Putamen (tissue), 1 donor: ENCODE measurements at regions not wholly inside any gene's neighbourhood (a gene's known extent, or its start where the extent isn't known, plus 50 kb on each side); places are given as distances from the start of the nearest gene placed in this dataset.
"Not testable (repeated sequence)": the region's sequence is repeated elsewhere in the genome, so short reads cannot be mapped to it uniquely, and the experiment has no call there.

Experiments
- DNase-seq: peaks from one replicate; pipeline ENCODE4 v3.0.0-alpha.2; 2016; ENCODE audit warnings: low spot score

DNA sequence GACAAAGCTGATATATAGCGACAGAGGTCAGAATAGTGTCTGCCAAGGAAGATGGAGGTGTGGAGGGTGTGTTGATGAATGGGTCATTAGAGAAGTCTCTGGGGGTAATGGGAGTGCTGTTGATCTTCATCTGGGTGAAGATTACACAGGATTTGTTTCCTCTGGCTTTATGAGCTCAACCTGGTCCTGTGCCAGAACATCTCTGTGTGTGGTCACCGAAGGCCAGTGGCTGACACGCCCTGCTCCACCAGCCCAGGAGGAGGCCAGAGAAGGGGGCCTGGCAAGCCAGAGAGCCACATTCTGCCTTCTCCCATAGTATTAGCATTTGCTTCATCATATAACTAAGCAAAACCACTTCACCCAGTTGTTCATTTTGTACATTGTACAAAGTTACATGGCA, 121.1 kb downstream of the ZNF621 start:
- DNase-seq, result no peak

DNA sequence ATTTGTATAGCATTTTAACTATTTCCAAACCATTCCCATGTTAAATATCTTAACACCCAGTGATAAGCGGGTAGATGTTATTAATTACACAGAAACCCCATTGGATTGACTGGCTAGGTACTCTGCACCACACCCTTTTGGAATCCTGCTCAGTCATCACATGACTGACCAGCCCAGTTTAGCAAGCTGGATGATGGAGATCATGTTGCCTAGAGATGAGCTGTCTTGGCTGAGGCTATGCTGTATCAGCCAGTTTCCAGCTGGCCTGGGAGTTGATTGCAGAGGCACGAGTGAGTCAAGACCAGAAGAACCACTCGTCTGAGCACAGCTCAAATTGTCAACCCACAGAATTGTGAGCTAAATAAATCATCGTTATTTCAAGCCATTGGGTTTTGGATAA, 124.6 kb downstream of the ZNF621 start:
- DNase-seq, result no peak

GRCh38 chr3:40652072-40652471, 127.3 kb downstream of the ZNF621 start:
- no peak for DNase-seq

GRCh38 chr3:40653001-40653400, 128.2 kb downstream of the ZNF621 start:
- DNase-seq, result no peak

GRCh38 chr3:40653878-40654277, 129.1 kb downstream of the ZNF621 start:
- no peak for DNase-seq

DNA sequence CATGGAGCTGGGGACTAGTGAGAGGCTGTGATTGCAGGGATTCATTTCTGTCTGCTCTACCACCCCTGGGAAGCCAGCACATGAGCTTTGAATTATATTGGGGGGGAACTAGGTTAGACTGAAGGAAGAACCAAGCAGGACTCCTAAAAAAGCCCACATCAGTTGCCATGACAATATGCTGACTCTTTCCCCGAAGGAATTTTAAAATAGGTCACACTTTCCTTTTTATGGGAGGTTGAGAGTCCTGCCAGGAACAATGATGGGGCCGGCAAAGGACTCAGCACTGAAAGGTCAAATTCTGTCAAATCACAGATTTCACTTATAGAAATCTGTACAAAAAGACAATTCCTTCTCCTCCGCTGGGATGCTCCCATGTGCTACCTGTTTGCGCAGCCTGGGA, 130.8 kb downstream of the ZNF621 start:
- no peak for DNase-seq

GRCh38 chr3:40657623-40658022, 132.9 kb downstream of the ZNF621 start:
- no peak for DNase-seq

DNA sequence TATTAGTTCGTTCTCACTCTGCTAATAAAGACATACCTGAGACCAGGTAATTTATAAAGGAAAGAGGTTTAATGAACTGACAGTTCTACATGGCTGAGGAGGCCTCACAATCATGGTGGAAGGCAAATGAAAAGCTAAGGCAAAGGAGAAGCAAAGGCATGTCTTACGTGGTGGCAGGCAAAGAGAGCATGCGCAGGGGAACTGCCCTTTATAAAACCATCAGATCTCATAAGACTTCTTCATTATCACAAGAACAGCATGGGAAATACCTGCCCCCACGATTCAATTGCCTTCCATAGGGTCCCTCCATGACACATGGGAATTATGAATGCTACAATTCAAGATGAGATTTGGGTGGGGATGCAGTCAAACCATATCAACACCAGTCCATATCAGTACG, 133.5 kb downstream of the ZNF621 start:
- no peak for DNase-seq

DNA sequence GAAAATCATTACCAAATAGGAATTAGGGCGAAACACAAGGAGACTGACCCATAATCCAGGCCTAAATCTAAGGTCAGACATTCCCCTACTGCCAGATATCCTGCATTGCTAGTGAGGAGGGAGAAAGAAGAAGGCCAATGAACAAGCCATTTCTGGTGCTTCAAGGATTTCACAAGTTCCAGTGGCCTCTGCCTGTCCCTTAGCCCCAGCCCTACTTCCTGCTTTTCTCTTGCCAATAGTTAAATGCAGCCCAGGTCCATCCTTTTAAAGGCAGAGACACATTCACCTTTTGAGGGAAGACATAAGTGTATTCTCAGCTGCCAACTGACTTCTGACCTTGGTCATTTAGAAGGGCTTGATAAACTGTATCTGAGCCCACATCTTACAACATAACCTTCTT, 135.8 kb downstream of the ZNF621 start:
- DNase-seq, result no peak

DNA sequence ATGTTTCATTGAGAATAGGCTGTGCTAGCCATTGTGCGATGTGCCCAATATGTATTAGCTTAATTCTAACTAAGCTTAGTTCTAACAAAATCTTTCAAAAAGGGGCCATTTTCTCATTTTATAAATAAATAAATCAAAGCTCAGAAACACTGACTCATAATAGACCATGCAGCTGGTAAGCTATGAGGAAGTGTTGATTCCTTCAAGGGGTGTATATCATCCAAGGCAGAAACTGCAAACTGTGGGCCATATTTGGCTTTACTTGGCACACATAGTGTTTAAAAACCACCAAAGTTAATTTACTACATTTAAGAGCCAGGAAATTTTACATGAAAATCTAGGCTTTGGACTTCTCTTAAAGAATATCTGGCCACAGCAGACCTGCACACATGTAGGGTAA, 136.5 kb downstream of the ZNF621 start:
- DNase-seq, result no peak

DNA sequence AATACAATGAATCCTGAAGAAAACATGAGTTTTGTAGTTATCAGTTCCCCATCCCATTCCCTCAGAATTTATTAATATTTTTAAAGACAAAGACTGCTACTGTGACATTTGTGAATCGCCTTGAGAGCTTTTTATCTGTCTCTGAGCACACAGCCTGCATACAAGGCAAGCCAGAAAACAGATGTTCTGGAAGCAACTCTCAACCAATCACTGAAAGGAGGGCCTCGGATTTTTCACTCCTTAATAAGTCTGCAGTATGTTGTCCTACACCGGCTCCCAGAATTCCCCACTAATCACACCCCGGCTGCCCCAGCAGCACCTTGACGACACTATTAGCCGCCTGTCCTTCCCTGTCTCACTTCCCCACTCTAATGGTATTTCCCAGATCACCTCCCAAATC, 138.5 kb downstream of the ZNF621 start:
- no peak for DNase-seq

DNA sequence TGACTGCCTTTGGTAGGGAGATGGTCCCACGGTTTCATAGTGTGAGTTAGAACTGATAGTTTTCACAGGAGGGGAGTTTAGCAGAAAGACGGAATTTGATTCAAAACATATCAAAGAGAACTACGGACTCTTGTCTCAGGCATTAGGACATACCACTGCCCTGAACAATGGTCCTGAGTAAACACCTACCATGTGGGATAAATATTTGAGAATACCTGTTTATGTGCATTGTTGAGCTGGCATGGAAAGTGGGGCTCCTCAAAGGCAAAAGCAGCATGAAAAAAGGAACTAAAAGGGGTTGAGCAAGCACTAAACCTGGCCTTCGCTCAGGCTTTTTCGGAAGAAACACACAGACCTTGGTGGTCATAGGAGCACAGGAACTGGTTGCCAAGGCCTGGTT, 144.4 kb downstream of the ZNF621 start:
- no peak for DNase-seq

GRCh38 chr3:40672861-40673260, 148.1 kb downstream of the ZNF621 start:
- DNase-seq, result no peak

- DNase-seq, result no peak
These were observed 152.6 kb downstream of the ZNF621 start for GRCh38 chr3:40677321-40677720.

DNA sequence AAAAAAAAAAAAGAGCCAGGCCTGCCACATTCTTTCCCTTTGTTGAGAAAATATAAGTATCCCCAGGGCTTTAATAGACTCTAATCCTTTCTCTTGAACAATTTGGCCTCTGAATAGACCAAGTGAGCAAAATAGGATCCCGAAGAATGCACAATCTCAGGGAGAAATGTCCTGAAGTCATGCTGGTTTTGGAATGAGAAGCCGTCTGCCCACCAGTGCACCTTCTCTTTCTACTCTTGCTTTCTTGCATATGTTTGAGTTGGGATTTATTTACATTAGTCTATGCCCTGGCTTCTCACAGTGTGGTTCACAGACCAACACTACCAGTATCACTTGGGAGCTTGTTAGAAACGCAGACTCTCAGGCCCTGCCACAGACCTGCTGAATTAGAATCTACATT, 153.0 kb downstream of the ZNF621 start:
- DNase-seq, result no peak

- no peak for DNase-seq
These were observed 154.5 kb downstream of the ZNF621 start for GRCh38 chr3:40679290-40679689.

DNA sequence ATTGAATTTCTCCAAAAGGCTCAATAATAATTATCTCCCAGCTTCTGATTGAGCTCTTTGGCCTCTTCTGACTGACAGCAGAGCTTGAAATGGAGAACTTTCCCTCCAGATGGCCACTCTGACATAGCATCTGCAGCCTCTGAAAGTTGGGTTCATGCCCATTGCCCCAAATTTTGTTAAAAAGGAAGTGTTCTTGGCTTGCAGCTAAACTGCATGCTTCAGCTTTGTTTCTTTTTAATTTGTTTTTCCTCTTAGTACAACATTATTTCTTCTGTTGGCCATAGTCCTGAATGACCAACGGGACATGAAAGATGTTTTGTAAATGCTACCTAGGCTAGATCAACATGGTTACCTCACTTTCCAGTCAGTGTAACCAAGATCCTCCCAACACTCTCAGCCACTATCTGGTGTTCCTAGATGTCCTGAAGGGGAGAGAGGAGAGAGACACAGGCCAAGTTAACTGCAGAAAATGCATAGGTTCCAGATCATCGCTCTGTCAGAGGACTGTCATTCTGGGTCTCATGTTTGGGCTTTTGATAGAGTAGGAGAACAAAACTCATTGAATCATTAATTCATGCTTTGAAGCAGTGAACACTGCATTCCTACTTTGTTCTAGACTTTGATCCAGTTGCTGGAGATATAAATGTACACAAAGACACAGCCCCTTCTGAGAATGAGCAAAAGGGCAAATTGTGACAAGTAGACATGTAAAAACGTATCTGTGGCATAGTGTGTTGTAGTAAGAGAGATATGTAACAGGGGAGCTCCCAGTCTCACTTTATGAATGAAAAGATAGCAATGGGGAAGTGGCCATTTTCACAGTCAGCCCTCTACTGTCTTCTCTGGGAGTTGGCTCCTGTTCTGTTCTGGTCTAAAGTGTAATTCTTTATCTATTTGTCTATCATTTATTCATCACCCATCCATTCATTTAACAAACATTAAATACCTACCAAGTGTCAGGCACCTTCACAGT, 156.2 kb downstream of the ZNF621 start:
- DNase-seq, result no peak

DNA sequence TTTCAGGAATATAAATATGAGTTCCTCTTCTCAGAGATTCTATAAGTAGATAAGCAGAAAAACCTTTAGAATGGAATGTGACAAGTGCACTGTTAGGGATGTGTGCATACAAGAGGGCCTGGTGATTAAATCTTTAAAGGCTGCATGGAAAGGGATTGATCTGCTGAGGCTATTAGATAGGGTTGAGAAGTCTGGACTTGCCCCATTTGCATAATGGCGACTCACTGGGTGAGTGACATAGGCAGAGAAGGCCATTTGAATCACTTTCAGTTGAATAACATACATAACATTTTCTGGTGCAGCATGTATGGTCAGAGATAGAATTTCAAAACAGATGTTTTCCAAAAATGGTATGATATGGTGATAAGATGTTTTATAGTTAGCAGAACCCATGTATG, 156.9 kb downstream of the ZNF621 start:
- no peak for DNase-seq

- DNase-seq, result no peak
These were observed 165.1 kb downstream of the ZNF621 start for GRCh38 chr3:40689837-40690236.

- peak; percentile 35 for DNase-seq
These were observed 166.1 kb downstream of the ZNF621 start for GRCh38 chr3:40690749-40691451.

DNA sequence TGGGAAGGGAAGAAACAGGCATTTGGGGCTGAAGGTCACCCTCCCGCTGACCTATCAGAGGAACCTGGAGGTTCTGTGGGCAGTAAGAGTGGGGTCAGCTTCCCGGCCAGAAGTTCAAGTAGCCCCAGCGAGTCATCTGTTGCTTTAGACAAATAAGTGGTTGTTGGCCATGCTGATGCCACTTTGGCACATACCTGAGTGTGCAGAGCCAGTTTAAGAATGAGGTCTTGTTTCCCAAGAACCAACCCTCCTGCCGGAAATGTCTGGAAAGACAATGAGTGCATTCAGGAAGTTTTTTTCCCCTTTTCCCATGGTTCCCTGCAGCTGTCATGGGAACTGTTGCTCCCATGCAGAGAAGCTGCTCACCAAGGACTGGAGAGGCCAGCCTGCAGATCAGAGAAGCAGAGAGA, 166.7 kb downstream of the ZNF621 start:
- DNase-seq, result peak; percentile 20

- no peak for DNase-seq
These were observed 171.1 kb downstream of the ZNF621 start for GRCh38 chr3:40695848-40696247.

GRCh38 chr3:40698611-40699010, 173.9 kb downstream of the ZNF621 start:
- not testable (repeated sequence) for DNase-seq
